Suprapubic skin (tissue), 4 donors: ENCODE measurements at regions not wholly inside any gene's neighbourhood (a gene's known extent, or its start where the extent isn't known, plus 50 kb on each side); places are given as distances from the start of the nearest gene placed in this dataset.

Source experiments
- EP300 ChIP-seq: sonication (generic); formaldehyde crosslinking; IDR thresholded peaks from one replicate; pipeline ENCODE4 v1.6.1; 2017; ENCODE audit warnings: antibody characterized with exemption
- POLR2AphosphoS5 ChIP-seq, 3 donors: sonication (generic); formaldehyde crosslinking; IDR thresholded peaks; one replicate each; pipeline ENCODE4 v1.6.1; 2017; ENCODE audit warnings: antibody characterized with exemption in 3 of 3

GRCh38 chr2:134127496-134127895 is 126.4 kb upstream of the MGAT5 start:
- TF ChIP-seq EP300 (no peak), POLR2AphosphoS5 (IDR thresholded peaks at IDR 0.05) (no peak)
